ENCODE measurements at regions not wholly inside any gene's neighbourhood (a gene's known extent, or its start where the extent isn't known, plus 50 kb on each side); places are given as distances from the start of the nearest gene placed in this dataset.

DNA sequence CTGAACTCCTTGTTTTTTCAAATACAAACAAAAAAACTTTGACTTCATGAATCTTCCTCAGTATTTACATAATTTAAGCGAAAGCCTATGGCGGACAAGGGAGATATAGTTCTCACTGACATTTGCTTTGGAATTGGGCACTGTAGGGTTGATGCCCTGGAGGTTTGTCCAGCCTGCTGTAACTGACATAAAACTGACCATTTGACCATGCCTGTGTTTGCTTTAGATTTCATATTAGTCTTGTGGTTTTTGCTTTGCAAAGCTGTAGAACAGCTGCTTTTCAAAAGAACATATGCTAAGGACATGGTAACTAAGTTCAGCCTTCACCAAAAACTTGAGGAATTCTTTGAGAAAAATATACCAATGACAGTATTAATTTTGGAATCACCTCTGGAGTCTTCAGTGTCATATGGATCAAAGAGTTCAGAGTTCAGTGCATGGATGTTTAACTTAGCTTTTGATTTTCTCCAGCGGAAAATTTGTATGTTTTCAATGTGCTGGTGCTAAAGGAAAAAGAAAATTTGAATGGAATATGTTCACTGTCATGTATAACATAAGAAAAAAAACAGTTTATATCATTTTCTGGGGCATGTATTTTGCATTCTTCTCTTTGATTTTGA, 1013.1 kb downstream of the NR2F1-AS1 start:
- Histone ChIP-seq H3K4ac (ENCODE audit: low read length) (no peak overlapping the region), H3K9ac (ENCODE audit: low read depth, low read length, poor library complexity) (no peak overlapping the region), H2BK120ac (ENCODE audit: low read depth, low read length) (no peak overlapping the region), H3K79me1 (ENCODE audit: low read depth, low read length) (no peaks in the 10 kb centered on the region), H3K4me2 (ENCODE audit: insufficient read depth, low read length, poor library complexity, severe bottlenecking) (no peak overlapping the region), H3K27me3 (ENCODE audit: control insufficient read depth in 3 of 3, insufficient read depth in 3 of 3, low read depth in 1 of 3, low read length in 3 of 3) (no peaks in the 10 kb centered on the region), H2BK15ac (ENCODE audit: low read length) (no peak overlapping the region), H3K9me3 (replicated peaks in 1 of 2; ENCODE audit: control insufficient read depth in 2 of 2, insufficient read depth in 1 of 2, low read depth in 1 of 2, low read length in 2 of 2) (no peaks in the 10 kb centered on the region), H2AFZ (ENCODE audit: low read length) (peak overlapping the region; percentile 55), H4K8ac (ENCODE audit: low read depth, low read length) (no peak overlapping the region), H3K4me1 (ENCODE audit: control insufficient read depth in 2 of 2, insufficient read depth in 1 of 2, low read depth in 1 of 2, low read length in 2 of 2) (no peaks in the 10 kb centered on the region), H3K14ac (ENCODE audit: low read length) (no peak overlapping the region), H3K18ac (ENCODE audit: low read length) (no peak overlapping the region), H3K23ac (ENCODE audit: low read depth, low read length, poor library complexity) (no peak overlapping the region), H2BK12ac (ENCODE audit: low read length) (no peak overlapping the region), H3K27ac (replicated peaks; ENCODE audit: low read length) (no peak overlapping the region), H3K4me3 (ENCODE audit: low read length in 2 of 2) (no peak overlapping the region), H4K91ac (ENCODE audit: low read depth, low read length, poor library complexity) (no peak overlapping the region), H2BK5ac (ENCODE audit: low read length) (no peak overlapping the region), H2AK5ac (ENCODE audit: low read depth, low read length) (no peak overlapping the region), H3K36me3 (replicated peaks in 1 of 2; ENCODE audit: control insufficient read depth in 2 of 2, insufficient read depth in 2 of 2, low read length in 2 of 2) (no peaks in the 10 kb centered on the region)
- no CpG with 5 or more reads among the region's 3 CpGs for WGBS, 2 donors (ENCODE audit: extremely low coverage in 2 of 2, insufficient read length in 2 of 2, insufficient replicate concordance in 1 of 2)
- no peak for DNase-seq (ENCODE audit: low spot score)

- no peak overlapping the region for H4K8ac ChIP-seq (ENCODE audit: low read depth, low read length)
- H3K4ac ChIP-seq (ENCODE audit: low read length), result no peak overlapping the region
- no peak overlapping the region for H2AK5ac ChIP-seq (ENCODE audit: low read depth, low read length)
- no peak for DNase-seq (ENCODE audit: low spot score)
- H2BK15ac ChIP-seq (ENCODE audit: low read length), result no peak overlapping the region
- H3K4me2 ChIP-seq (ENCODE audit: insufficient read depth, low read length, poor library complexity, severe bottlenecking), result no peak overlapping the region
- H2BK12ac ChIP-seq (ENCODE audit: low read length), result no peak overlapping the region
- H3K23ac ChIP-seq (ENCODE audit: low read depth, low read length, poor library complexity), result no peak overlapping the region
- no peaks in the 10 kb centered on the region for H3K79me1 ChIP-seq (ENCODE audit: low read depth, low read length)
- no peak overlapping the region for H3K9ac ChIP-seq (ENCODE audit: low read depth, low read length, poor library complexity)
- H2BK120ac ChIP-seq (ENCODE audit: low read depth, low read length), result no peak overlapping the region
- WGBS, 2 donors (ENCODE audit: extremely low coverage in 2 of 2, insufficient read length in 2 of 2, insufficient replicate concordance in 1 of 2), result no CpG with 5 or more reads among the region's 3 CpGs
- no peak overlapping the region for H2AFZ ChIP-seq (ENCODE audit: low read length)
- H3K4me3 ChIP-seq (ENCODE audit: low read length in 2 of 2), result no peak overlapping the region
- no peak overlapping the region for H3K27ac ChIP-seq (replicated peaks; ENCODE audit: low read length)
- no peak overlapping the region for H3K18ac ChIP-seq (ENCODE audit: low read length)
- H2BK5ac ChIP-seq (ENCODE audit: low read length), result no peak overlapping the region
- H3K9me3 ChIP-seq (replicated peaks in 1 of 2; ENCODE audit: control insufficient read depth in 2 of 2, insufficient read depth in 1 of 2, low read depth in 1 of 2, low read length in 2 of 2), result no peaks in the 10 kb centered on the region
- H3K14ac ChIP-seq (ENCODE audit: low read length), result no peak overlapping the region
- H3K4me1 ChIP-seq (ENCODE audit: control insufficient read depth in 2 of 2, insufficient read depth in 1 of 2, low read depth in 1 of 2, low read length in 2 of 2), result peaks cover 0 to 15% of the 10 kb centered on the region in 2 donors
- no peaks in the 10 kb centered on the region for H3K27me3 ChIP-seq (ENCODE audit: control insufficient read depth in 3 of 3, insufficient read depth in 3 of 3, low read depth in 1 of 3, low read length in 3 of 3)
- no peak overlapping the region for H4K91ac ChIP-seq (ENCODE audit: low read depth, low read length, poor library complexity)
- H3K36me3 ChIP-seq (replicated peaks in 1 of 2; ENCODE audit: control insufficient read depth in 2 of 2, insufficient read depth in 2 of 2, low read length in 2 of 2), result no peaks in the 10 kb centered on the region
These were observed 1014.8 kb downstream of the NR2F1-AS1 start for GRCh38 chr5:92566113-92566786.

- Histone ChIP-seq H2AFZ (ENCODE audit: low read length) (no peak overlapping the region), H2AK5ac (ENCODE audit: low read depth, low read length) (no peak overlapping the region), H2BK120ac (ENCODE audit: low read depth, low read length) (no peak overlapping the region), H3K4me3 (ENCODE audit: low read length in 2 of 2) (no peak overlapping the region), H3K27me3 (ENCODE audit: control insufficient read depth in 3 of 3, insufficient read depth in 3 of 3, low read depth in 1 of 3, low read length in 3 of 3) (no peaks in the 10 kb centered on the region), H2BK15ac (ENCODE audit: low read length) (no peak overlapping the region), H3K4me1 (ENCODE audit: control insufficient read depth in 2 of 2, insufficient read depth in 1 of 2, low read depth in 1 of 2, low read length in 2 of 2) (peaks cover 4 to 19% of the 10 kb centered on the region in 2 donors), H2BK5ac (ENCODE audit: low read length) (no peak overlapping the region), H4K91ac (ENCODE audit: low read depth, low read length, poor library complexity) (no peak overlapping the region), H3K4me2 (ENCODE audit: insufficient read depth, low read length, poor library complexity, severe bottlenecking) (no peak overlapping the region), H3K9me3 (replicated peaks in 1 of 2; ENCODE audit: control insufficient read depth in 2 of 2, insufficient read depth in 1 of 2, low read depth in 1 of 2, low read length in 2 of 2) (no peaks in the 10 kb centered on the region), H3K79me1 (ENCODE audit: low read depth, low read length) (no peaks in the 10 kb centered on the region), H3K18ac (ENCODE audit: low read length) (no peak overlapping the region), H3K14ac (ENCODE audit: low read length) (no peak overlapping the region), H3K23ac (ENCODE audit: low read depth, low read length, poor library complexity) (no peak overlapping the region), H3K27ac (replicated peaks; ENCODE audit: low read length) (no peak overlapping the region), H3K9ac (ENCODE audit: low read depth, low read length, poor library complexity) (no peak overlapping the region), H3K4ac (ENCODE audit: low read length) (no peak overlapping the region), H2BK12ac (ENCODE audit: low read length) (no peak overlapping the region), H3K36me3 (replicated peaks in 1 of 2; ENCODE audit: control insufficient read depth in 2 of 2, insufficient read depth in 2 of 2, low read length in 2 of 2) (no peaks in the 10 kb centered on the region), H4K8ac (ENCODE audit: low read depth, low read length) (no peak overlapping the region)
- no CpG with 5 or more reads among the region's 3 CpGs for WGBS, 2 donors (ENCODE audit: extremely low coverage in 2 of 2, insufficient read length in 2 of 2, insufficient replicate concordance in 1 of 2)
- DNase-seq (ENCODE audit: low spot score), result no peak
These were observed 1015.3 kb downstream of the NR2F1-AS1 start for GRCh38 chr5:92565673-92566072.

GRCh38 chr5:92562065-92562464, 1019.0 kb downstream of the NR2F1-AS1 start:
- Histone ChIP-seq H2BK15ac (ENCODE audit: low read length) (no peak overlapping the region), H3K4ac (ENCODE audit: low read length) (no peak overlapping the region), H4K91ac (ENCODE audit: low read depth, low read length, poor library complexity) (no peak overlapping the region), H3K36me3 (replicated peaks in 1 of 2; ENCODE audit: control insufficient read depth in 2 of 2, insufficient read depth in 2 of 2, low read length in 2 of 2) (no peaks in the 10 kb centered on the region), H2BK120ac (ENCODE audit: low read depth, low read length) (no peak overlapping the region), H4K8ac (ENCODE audit: low read depth, low read length) (no peak overlapping the region), H2BK12ac (ENCODE audit: low read length) (no peak overlapping the region), H2AK5ac (ENCODE audit: low read depth, low read length) (no peak overlapping the region), H3K79me1 (ENCODE audit: low read depth, low read length) (no peaks in the 10 kb centered on the region), H3K23ac (ENCODE audit: low read depth, low read length, poor library complexity) (no peak overlapping the region), H3K4me1 (ENCODE audit: control insufficient read depth in 2 of 2, insufficient read depth in 1 of 2, low read depth in 1 of 2, low read length in 2 of 2) (peaks cover 5 to 26% of the 10 kb centered on the region in 2 donors), H3K9me3 (replicated peaks in 1 of 2; ENCODE audit: control insufficient read depth in 2 of 2, insufficient read depth in 1 of 2, low read depth in 1 of 2, low read length in 2 of 2) (no peaks in the 10 kb centered on the region), H3K4me3 (ENCODE audit: low read length in 2 of 2) (no peak overlapping the region), H3K27me3 (ENCODE audit: control insufficient read depth in 3 of 3, insufficient read depth in 3 of 3, low read depth in 1 of 3, low read length in 3 of 3) (no peaks in the 10 kb centered on the region), H3K18ac (ENCODE audit: low read length) (no peak overlapping the region), H3K9ac (ENCODE audit: low read depth, low read length, poor library complexity) (no peak overlapping the region), H3K14ac (ENCODE audit: low read length) (no peak overlapping the region), H3K27ac (replicated peaks; ENCODE audit: low read length) (no peak overlapping the region), H2AFZ (ENCODE audit: low read length) (no peak overlapping the region), H3K4me2 (ENCODE audit: insufficient read depth, low read length, poor library complexity, severe bottlenecking) (no peak overlapping the region), H2BK5ac (ENCODE audit: low read length) (no peak overlapping the region)
- DNase-seq (ENCODE audit: low spot score), result no peak

Measured in neuronal stem cell (in vitro differentiated cells).